ENCODE measurements at regions not wholly inside any gene's neighbourhood (a gene's known extent, or its start where the extent isn't known, plus 50 kb on each side); places are given as distances from the start of the nearest gene placed in this dataset.

- Histone ChIP-seq H3K79me2 (ENCODE audit: insufficient read depth, low read length) (no peaks in the 10 kb centered on the region), H3K9me2 (replicated peaks; ENCODE audit: low read depth, low read length) (no peaks in the 10 kb centered on the region), H3K4me1 (ENCODE audit: insufficient read depth, low read length, poor library complexity, severe bottlenecking) (no peaks in the 10 kb centered on the region), H2AFZ (ENCODE audit: low read length) (no peak overlapping the region), H3K4me2 (ENCODE audit: low read depth, low read length, poor library complexity, severe bottlenecking) (no peak overlapping the region), H3K9ac (ENCODE audit: low read depth, low read length, poor library complexity, severe bottlenecking) (no peak overlapping the region), H3F3A (ENCODE audit: low read depth) (no peaks in the 10 kb centered on the region), H3K36me3 (ENCODE audit: insufficient read depth, low read length) (no peaks in the 10 kb centered on the region), H4K20me1 (ENCODE audit: insufficient read depth, low read length, poor library complexity, severe bottlenecking) (no peaks in the 10 kb centered on the region), H3K27me3 (ENCODE audit: insufficient read depth, low read length, poor library complexity, severe bottlenecking) (no peaks in the 10 kb centered on the region), H3K4me3 (ENCODE audit: low read length, poor library complexity, severe bottlenecking) (no peak overlapping the region), H3K9me3 (ENCODE audit: insufficient read depth, low read depth, low read length) (no peaks in the 10 kb centered on the region)
- no peak for TF ChIP-seq EZH2phosphoT487 (IDR thresholded peaks at IDR 0.05; ENCODE audit: borderline replicate concordance)
- no peak for TF ChIP-seq CTCF (conservative IDR thresholded peaks at IDR 0.05; ENCODE audit: low read length)
These were observed 131.7 kb upstream of the CTAGE1 start for GRCh38 chr18:22549260-22549937.

- H3K4me2 ChIP-seq (ENCODE audit: low read depth, low read length, poor library complexity, severe bottlenecking), result no peak overlapping the region
- H4K20me1 ChIP-seq (ENCODE audit: insufficient read depth, low read length, poor library complexity, severe bottlenecking), result no peaks in the 10 kb centered on the region
- TF ChIP-seq EZH2phosphoT487 (IDR thresholded peaks at IDR 0.05; ENCODE audit: borderline replicate concordance) (no peak), CTCF (conservative IDR thresholded peaks at IDR 0.05; ENCODE audit: low read length) (no peak)
These were observed 132.7 kb upstream of the CTAGE1 start for GRCh38 chr18:22550366-22550765.

GRCh38 chr18:22550861-22551260 lies 133.1 kb upstream of the CTAGE1 start:
- no peak overlapping the region for H2AFZ ChIP-seq (ENCODE audit: low read length)
- no peaks in the 10 kb centered on the region for H3K79me2 ChIP-seq (ENCODE audit: insufficient read depth, low read length)
- H3K4me2 ChIP-seq (ENCODE audit: low read depth, low read length, poor library complexity, severe bottlenecking), result no peak overlapping the region
- no peaks in the 10 kb centered on the region for H3K9me2 ChIP-seq (replicated peaks; ENCODE audit: low read depth, low read length)
- no peaks in the 10 kb centered on the region for H3K4me1 ChIP-seq (ENCODE audit: insufficient read depth, low read length, poor library complexity, severe bottlenecking)
- H3K4me3 ChIP-seq (ENCODE audit: low read length, poor library complexity, severe bottlenecking), result no peak overlapping the region
- H3F3A ChIP-seq (ENCODE audit: low read depth), result no peaks in the 10 kb centered on the region
- no peaks in the 10 kb centered on the region for H3K36me3 ChIP-seq (ENCODE audit: insufficient read depth, low read length)
- H3K9ac ChIP-seq (ENCODE audit: low read depth, low read length, poor library complexity, severe bottlenecking), result no peak overlapping the region
- TF ChIP-seq CTCF (conservative IDR thresholded peaks at IDR 0.05; ENCODE audit: low read length) (no peak), EZH2phosphoT487 (IDR thresholded peaks at IDR 0.05; ENCODE audit: borderline replicate concordance) (no peak)
- no peaks in the 10 kb centered on the region for H3K9me3 ChIP-seq (ENCODE audit: insufficient read depth, low read depth, low read length)
- H3K27me3 ChIP-seq (ENCODE audit: insufficient read depth, low read length, poor library complexity, severe bottlenecking), result no peaks in the 10 kb centered on the region
- no peaks in the 10 kb centered on the region for H4K20me1 ChIP-seq (ENCODE audit: insufficient read depth, low read length, poor library complexity, severe bottlenecking)

More at GRCh38 chr18:22550366-22550765, 132.7 kb upstream of the CTAGE1 start:
- H3K9ac ChIP-seq (ENCODE audit: low read depth, low read length, poor library complexity, severe bottlenecking), result no peak overlapping the region
- H3K9me2 ChIP-seq (replicated peaks; ENCODE audit: low read depth, low read length), result no peaks in the 10 kb centered on the region
- H2AFZ ChIP-seq (ENCODE audit: low read length), result no peak overlapping the region
- no peaks in the 10 kb centered on the region for H3K79me2 ChIP-seq (ENCODE audit: insufficient read depth, low read length)
- H3K27me3 ChIP-seq (ENCODE audit: insufficient read depth, low read length, poor library complexity, severe bottlenecking), result no peaks in the 10 kb centered on the region
- no peak overlapping the region for H3K4me3 ChIP-seq (ENCODE audit: low read length, poor library complexity, severe bottlenecking)
- no peaks in the 10 kb centered on the region for H3K4me1 ChIP-seq (ENCODE audit: insufficient read depth, low read length, poor library complexity, severe bottlenecking)
- H3K36me3 ChIP-seq (ENCODE audit: insufficient read depth, low read length), result no peaks in the 10 kb centered on the region
- H3K9me3 ChIP-seq (ENCODE audit: insufficient read depth, low read depth, low read length), result no peaks in the 10 kb centered on the region
- no peaks in the 10 kb centered on the region for H3F3A ChIP-seq (ENCODE audit: low read depth)
